RWPE1 (cell line): ENCODE measurements at regions not wholly inside any gene's neighbourhood (a gene's known extent, or its start where the extent isn't known, plus 50 kb on each side); places are given as distances from the start of the nearest gene placed in this dataset.
A peak's percentile ranks its signal among the peaks of the same experiment; 100 is the strongest.

ENCODE experiments used
- CTCF ChIA-PET: fragments of 350-600 bp; sonication (Branson Sonifier 250); formaldehyde crosslinking; extraction: SDS; loops from one replicate; lab custom pipeline; 2021; lab: Yijun Ruan, JAX
- POLR2A ChIA-PET: fragments of 400-600 bp; formaldehyde crosslinking; extraction: SDS; loops from one replicate; lab custom pipeline; 2020; ENCODE audit warnings: antibody characterized with exemption; ENCODE audit not compliant: low non-redundant PET; lab: Yijun Ruan, JAX
- DNase-seq: peaks from one replicate; pipeline ENCODE4 v3.0.0; 2012; ENCODE audit warnings: low spot score
- H3K27ac ChIP-seq: fragments of 450-650 bp; 2 replicates; pipeline ENCODE4 v1.5.1; 2017
- CTCF ChIP-seq: fragments of 450-650 bp; conservative IDR thresholded peaks from 2 replicates; pipeline ENCODE4 v1.5.1; 2017; ENCODE audit warnings: low read depth, mild to moderate bottlenecking

DNA sequence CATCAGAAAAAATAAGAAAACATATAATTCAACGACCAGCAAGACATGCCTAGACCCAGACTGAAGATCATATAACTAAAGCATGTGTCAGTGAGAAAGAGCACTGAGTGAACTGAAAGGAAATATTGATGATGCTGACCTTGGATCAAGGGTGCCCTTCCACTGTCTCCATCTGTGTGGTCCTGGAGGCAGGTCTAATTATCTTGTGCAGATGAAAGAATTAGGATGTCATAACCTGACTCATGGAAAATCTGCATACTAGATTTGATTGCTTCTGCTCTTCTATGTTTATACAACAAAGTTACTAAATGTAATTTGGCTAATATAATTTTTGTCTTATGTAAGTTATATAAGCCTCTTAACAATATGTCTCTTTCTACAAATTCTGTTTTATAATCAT is 264.6 kb upstream of the TGFBR2 start:
- no peak overlapping the region for H3K27ac ChIP-seq
- CTCF ChIA-PET: interaction anchor here (0.6 kb wide), 2 partner anchors 143 to 791 kb away, joined by 3 to 5 read pairs; no protein-coding TSS in a partner anchor

GRCh38 chr3:30342318-30343060 is 263.9 kb upstream of the TGFBR2 start:
- CTCF ChIA-PET: interaction anchor here (0.6 kb wide), 2 partner anchors 143 to 790 kb away, joined by 3 to 5 read pairs; no protein-coding TSS in a partner anchor
- no peak for TF ChIP-seq CTCF
- POLR2A ChIA-PET: no interaction called here
- H3K27ac ChIP-seq: no peak overlapping the region
- peak; percentile 63 for DNase-seq

More for the DNA sequence above, 264.6 kb upstream of the TGFBR2 start:
- POLR2A ChIA-PET: no interaction called here
- TF ChIP-seq CTCF: no peak
- DNase-seq: no peak

DNA sequence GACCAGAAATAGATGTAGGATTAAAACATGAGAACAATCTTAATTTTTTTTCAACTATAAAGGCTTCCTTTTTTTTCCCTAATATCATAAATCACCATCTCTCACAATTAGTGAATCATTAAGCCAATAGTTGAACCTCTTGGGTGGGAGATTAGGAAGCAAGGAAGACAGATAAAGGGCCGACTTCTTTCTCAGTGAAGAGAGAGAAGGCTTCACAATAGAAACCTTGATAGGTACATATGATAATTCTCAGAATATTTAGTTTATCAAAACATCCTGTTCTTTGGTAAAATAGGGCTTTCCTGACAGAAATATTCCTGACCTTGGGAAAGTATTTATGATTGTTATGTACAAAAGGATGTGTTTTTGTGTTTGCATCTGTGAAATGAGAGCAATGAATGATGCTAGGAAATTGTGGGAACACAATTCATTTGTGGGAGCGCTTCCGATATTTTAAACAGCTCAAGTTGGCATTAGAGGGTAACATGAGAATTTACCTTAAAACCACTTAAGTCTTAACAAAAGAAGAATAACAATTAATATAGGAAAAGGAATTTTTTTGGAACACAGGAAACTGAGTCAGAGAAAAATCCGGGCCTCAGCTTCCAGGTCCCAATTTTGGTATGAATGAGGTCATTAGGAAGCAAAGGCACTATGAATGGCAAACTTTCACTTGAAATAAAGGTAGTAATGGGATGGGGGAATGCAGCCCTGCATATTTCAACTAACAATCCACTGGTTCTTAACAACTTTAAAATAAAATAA is 263.2 kb upstream of the TGFBR2 start:
- CTCF ChIA-PET: no interaction called here
- POLR2A ChIA-PET: no interaction called here
- TF ChIP-seq CTCF: no peak
- no peak overlapping the region for H3K27ac ChIP-seq
- DNase-seq: no peak

DNA sequence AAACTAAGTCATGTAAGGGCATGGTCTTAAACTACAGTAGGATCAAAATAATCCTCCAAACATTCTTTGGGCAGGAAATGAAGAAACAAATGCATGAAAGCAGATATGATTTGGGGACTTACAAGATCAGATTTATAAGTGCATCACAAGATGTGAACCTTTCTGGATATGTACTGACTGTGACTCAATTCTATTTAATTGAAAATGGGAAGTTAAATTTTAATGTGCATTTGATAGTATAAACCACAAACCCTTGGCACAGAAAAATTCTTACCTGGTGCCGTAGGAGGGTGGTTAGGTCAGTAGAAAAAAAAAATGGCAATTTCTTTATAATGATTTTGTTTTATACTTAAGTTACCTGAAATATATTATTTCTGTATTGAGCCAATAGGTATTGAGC is 262.5 kb upstream of the TGFBR2 start:
- no peak for DNase-seq
- ChIA-PET CTCF (interaction anchor here (0.6 kb wide), 1 partner anchor 348 kb away, joined by 3 read pairs; no protein-coding TSS in a partner anchor), POLR2A (no interaction called here)
- H3K27ac ChIP-seq: no peak overlapping the region
- no peak for TF ChIP-seq CTCF

DNA sequence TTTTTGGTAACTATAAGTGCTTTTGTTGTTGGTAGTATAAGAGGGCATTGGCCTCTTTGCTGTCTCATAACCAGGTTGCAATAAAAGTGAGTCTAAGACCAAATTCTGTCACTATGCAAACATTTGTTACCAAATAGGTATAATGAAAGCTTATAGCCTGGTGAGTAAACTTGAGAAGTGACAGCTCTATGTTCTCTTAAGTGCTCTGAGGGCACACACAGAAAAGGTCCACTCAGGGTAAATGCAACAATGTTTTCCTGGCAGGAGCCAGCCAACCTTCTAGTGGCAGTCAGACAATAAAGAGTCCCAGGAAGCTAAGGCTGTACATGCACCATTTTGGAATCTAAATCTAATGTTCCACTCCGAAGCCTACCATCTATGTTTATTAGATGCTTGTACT is 262.1 kb upstream of the TGFBR2 start:
- no peak for DNase-seq
- CTCF ChIA-PET: interaction anchor here (0.6 kb wide), 1 partner anchor 347 kb away, joined by 3 read pairs; no protein-coding TSS in a partner anchor
- POLR2A ChIA-PET: no interaction called here

More for the DNA sequence above, 262.1 kb upstream of the TGFBR2 start:
- TF ChIP-seq CTCF: no peak
- no peak overlapping the region for H3K27ac ChIP-seq
